ENCODE measurements at regions not wholly inside any gene's neighbourhood (a gene's known extent, or its start where the extent isn't known, plus 50 kb on each side); places are given as distances from the start of the nearest gene placed in this dataset.

- no peak overlapping the region for H3K4me3 ChIP-seq
- no peak overlapping the region for H3K27ac ChIP-seq
- no peak for FAIRE-seq
- intact Hi-C loops (cut with DNase I): no loop called here
- no peak for TF ChIP-seq CTCF (IDR thresholded peaks at IDR 0.05)
- H3K4me1 ChIP-seq: peaks cover 0 to 4% (median 0%) of the 10 kb centered on the region in 3 donors
- H3K9me3 ChIP-seq: no peaks in the 10 kb centered on the region
- no peak for ATAC-seq
- no peak for DNase-seq
- H3K36me3 ChIP-seq: no peaks in the 10 kb centered on the region
- H3K27me3 ChIP-seq: no peaks in the 10 kb centered on the region
- 91 to 98% methylated on average over 2 of the region's 2 CpGs for WGBS, 2 donors
Measured at GRCh38 chr2:6531304-6531703, 334.4 kb downstream of the CMPK2 start.

DNA sequence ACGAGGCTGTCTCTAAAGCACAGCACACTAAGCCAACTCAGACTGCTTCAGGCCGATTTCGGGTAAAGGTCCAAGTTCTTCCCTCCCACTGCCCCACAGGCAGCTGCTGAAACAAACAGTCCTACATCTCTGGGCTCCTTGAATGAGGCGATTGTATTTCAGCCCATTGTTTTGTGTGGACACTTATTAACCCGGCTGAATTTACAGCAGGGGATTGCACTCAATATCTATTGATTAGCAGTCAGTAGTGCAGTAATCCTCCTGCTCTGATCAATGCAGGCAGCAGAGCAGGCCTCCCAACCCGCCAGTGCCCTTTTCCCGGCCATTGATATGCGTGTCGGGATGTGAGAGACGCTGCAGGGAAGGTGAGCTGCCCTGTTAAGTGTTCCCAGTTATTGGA is 330.1 kb downstream of the CMPK2 start:
- Histone ChIP-seq H3K27me3 (no peaks in the 10 kb centered on the region), H3K36me3 (no peaks in the 10 kb centered on the region), H3K4me3 (no peak overlapping the region), H3K9me3 (no peaks in the 10 kb centered on the region), H3K4me1 (no peaks in the 10 kb centered on the region), H3K27ac (no peak overlapping the region)
- ATAC-seq (peak in 2 of 4 donors; percentile 15 to 39), DNase-seq (no peak), FAIRE-seq (no peak)
- TF ChIP-seq CTCF (IDR thresholded peaks at IDR 0.05): no peak
- WGBS, 2 donors: 33 to 40% methylated on average over 10 of the region's 10 CpGs
- intact Hi-C loops (cut with DNase I): no loop called here

GRCh38 chr2:6538607-6539006 is 327.1 kb downstream of the CMPK2 start:
- intact Hi-C loops (cut with DNase I): no loop called here
- Histone ChIP-seq H3K27ac (no peak overlapping the region), H3K27me3 (no peaks in the 10 kb centered on the region), H3K9me3 (no peaks in the 10 kb centered on the region), H3K4me1 (no peaks in the 10 kb centered on the region), H3K4me3 (no peak overlapping the region), H3K36me3 (no peaks in the 10 kb centered on the region)
- TF ChIP-seq CTCF (IDR thresholded peaks at IDR 0.05): no peak
- DNase-seq (no peak), FAIRE-seq (no peak), ATAC-seq (no peak)
- WGBS, 2 donors: 69 to 82% methylated on average over 2 of the region's 2 CpGs

GRCh38 chr2:6545336-6545735 is 320.4 kb downstream of the CMPK2 start:
- Histone ChIP-seq H3K36me3 (no peaks in the 10 kb centered on the region), H3K9me3 (no peaks in the 10 kb centered on the region), H3K27ac (peak overlapping the region in 2 of 4 donors; percentile 33 to 41), H3K4me1 (no peaks in the 10 kb centered on the region), H3K4me3 (no peak overlapping the region), H3K27me3 (no peaks in the 10 kb centered on the region)
- FAIRE-seq (no peak), DNase-seq (no peak), ATAC-seq (peak in 1 of 4 donors; percentile 42)
- 9 to 24% methylated on average over 1 of the region's 1 CpG for WGBS, 2 donors
- no peak for TF ChIP-seq CTCF (IDR thresholded peaks at IDR 0.05)
- intact Hi-C loops (cut with DNase I): no loop called here

GRCh38 chr2:6545795-6546194 is 319.9 kb downstream of the CMPK2 start:
- no peak for ATAC-seq
- no peaks in the 10 kb centered on the region for H3K36me3 ChIP-seq
- no peaks in the 10 kb centered on the region for H3K4me1 ChIP-seq
- no peak for FAIRE-seq
- H3K4me3 ChIP-seq: no peak overlapping the region
- no peak for TF ChIP-seq CTCF (IDR thresholded peaks at IDR 0.05)
- no peak for DNase-seq
- no peaks in the 10 kb centered on the region for H3K9me3 ChIP-seq
- WGBS, 2 donors: 76 to 87% methylated on average over 4 of the region's 4 CpGs
- peak overlapping the region in 2 of 4 donors; percentile 33 to 41 for H3K27ac ChIP-seq
- intact Hi-C loops (cut with DNase I): no loop called here
- H3K27me3 ChIP-seq: no peaks in the 10 kb centered on the region

Data from pancreas (tissue), 10 donors.